HG02642 (cell line): ENCODE measurements at regions not wholly inside any gene's neighbourhood (a gene's known extent, or its start where the extent isn't known, plus 50 kb on each side); places are given as distances from the start of the nearest gene placed in this dataset.

Source experiments
- ATAC-seq: cut with Tn5 transposase; IDR thresholded peaks from one replicate; pipeline ENCODE4 v1.9.1; 2021; ENCODE audit warnings: mild to moderate bottlenecking; ENCODE audit not compliant: unreplicated experiment, poor library complexity

GRCh38 chr6:6905961-6906518 lies 201.7 kb upstream of the RREB1 start:
- ATAC-seq = no peak

GRCh38 chr6:6906570-6907213 lies 201.1 kb upstream of the RREB1 start:
- ATAC-seq = no peak

- no peak for ATAC-seq
These were observed 200.5 kb upstream of the RREB1 start for GRCh38 chr6:6907286-6907685.

GRCh38 chr6:6908121-6908520 lies 199.6 kb upstream of the RREB1 start:
- ATAC-seq = no peak

GRCh38 chr6:6909111-6909510 lies 198.7 kb upstream of the RREB1 start:
- no peak for ATAC-seq

- ATAC-seq = no peak
These were observed 196.9 kb upstream of the RREB1 start for GRCh38 chr6:6910734-6911295.

GRCh38 chr6:6911391-6911790 lies 196.4 kb upstream of the RREB1 start:
- ATAC-seq = no peak

GRCh38 chr6:6912817-6913744 lies 194.7 kb upstream of the RREB1 start:
- ATAC-seq = no peak

GRCh38 chr6:6915219-6915618 lies 192.5 kb upstream of the RREB1 start:
- no peak for ATAC-seq

GRCh38 chr6:6915813-6916547 lies 191.8 kb upstream of the RREB1 start:
- no peak for ATAC-seq

GRCh38 chr6:6916598-6916997 lies 191.2 kb upstream of the RREB1 start:
- no peak for ATAC-seq

GRCh38 chr6:6918216-6918983 lies 189.4 kb upstream of the RREB1 start:
- peak; percentile 91 for ATAC-seq

GRCh38 chr6:6919173-6919572 lies 188.6 kb upstream of the RREB1 start:
- no peak for ATAC-seq

- no peak for ATAC-seq
These were observed 187.4 kb upstream of the RREB1 start for GRCh38 chr6:6920114-6920986.

GRCh38 chr6:6920987-6921313 lies 186.8 kb upstream of the RREB1 start:
- no peak for ATAC-seq

- no peak for ATAC-seq
These were observed 185.6 kb upstream of the RREB1 start for GRCh38 chr6:6922166-6922565.

- no peak for ATAC-seq
These were observed 184.2 kb upstream of the RREB1 start for GRCh38 chr6:6923605-6924004.

GRCh38 chr6:6924708-6925107 lies 183.1 kb upstream of the RREB1 start:
- no peak for ATAC-seq
